ENCODE measurements at regions not wholly inside any gene's neighbourhood (a gene's known extent, or its start where the extent isn't known, plus 50 kb on each side); places are given as distances from the start of the nearest gene placed in this dataset.

GRCh38 chr12:125651625-125652024 is 586.4 kb downstream of the AACS start:
- no peaks in the 10 kb centered on the region for H3K36me3 Mint-ChIP-seq (ENCODE audit: low read depth)
- H3K4me1 Mint-ChIP-seq, result no peaks in the 10 kb centered on the region
- no peak overlapping the region for H3K27ac Mint-ChIP-seq
- intact Hi-C loops (cut with micrococcal nuclease), result no loop called here
- ATAC-seq (ENCODE audit: low read depth) (no peak), DNase-seq (no peak)
- POLR2A ChIA-PET, result no interaction called here
- H3K27me3 Mint-ChIP-seq, result no peaks in the 10 kb centered on the region
- CTCF ChIA-PET, result no interaction called here
- TF ChIP-seq CTCF (IDR thresholded peaks at IDR 0.05), result no peak
- H3K9me3 Mint-ChIP-seq, result no peaks in the 10 kb centered on the region
- H3K4me3 Mint-ChIP-seq, result no peak overlapping the region

- ChIA-PET POLR2A (no interaction called here), CTCF (no interaction called here)
- Mint-ChIP-seq H3K27ac (no peak overlapping the region), H3K27me3 (no peaks in the 10 kb centered on the region), H3K4me1 (no peaks in the 10 kb centered on the region), H3K36me3 (ENCODE audit: low read depth) (no peaks in the 10 kb centered on the region), H3K4me3 (no peak overlapping the region), H3K9me3 (no peaks in the 10 kb centered on the region)
- intact Hi-C loops (cut with micrococcal nuclease), result no loop called here
- TF ChIP-seq CTCF (IDR thresholded peaks at IDR 0.05), result no peak
- DNase-seq (no peak), ATAC-seq (ENCODE audit: low read depth) (no peak)
Observed at GRCh38 chr12:125652681-125653080, 587.4 kb downstream of the AACS start.

GRCh38 chr12:125657681-125658080 is 592.4 kb downstream of the AACS start:
- Mint-ChIP-seq H3K9me3 (no peaks in the 10 kb centered on the region), H3K36me3 (ENCODE audit: low read depth) (no peaks in the 10 kb centered on the region), H3K27me3 (no peaks in the 10 kb centered on the region), H3K27ac (no peak overlapping the region), H3K4me3 (no peak overlapping the region), H3K4me1 (no peaks in the 10 kb centered on the region)
- POLR2A ChIA-PET, result no interaction called here
- no peak for ATAC-seq (ENCODE audit: low read depth)
- intact Hi-C loops (cut with micrococcal nuclease), result no loop called here
- TF ChIP-seq CTCF (IDR thresholded peaks at IDR 0.05), result no peak
- no peak for DNase-seq
- CTCF ChIA-PET, result no interaction called here

GRCh38 chr12:125674554-125675338 is 609.5 kb downstream of the AACS start:
- Mint-ChIP-seq H3K36me3 (ENCODE audit: low read depth) (no peaks in the 10 kb centered on the region), H3K27ac (no peak overlapping the region), H3K4me3 (no peak overlapping the region), H3K4me1 (no peaks in the 10 kb centered on the region), H3K9me3 (peaks cover 3% of the 10 kb centered on the region), H3K27me3 (no peaks in the 10 kb centered on the region)
- intact Hi-C loops (cut with micrococcal nuclease), result no loop called here
- DNase-seq, result no peak
- TF ChIP-seq CTCF (IDR thresholded peaks at IDR 0.05), result no peak
- POLR2A ChIA-PET, result no interaction called here
- CTCF ChIA-PET, result no interaction called here
- ATAC-seq (ENCODE audit: low read depth), result no peak

GRCh38 chr12:125676366-125676765 is 611.1 kb downstream of the AACS start:
- intact Hi-C loops (cut with micrococcal nuclease), result no loop called here
- Mint-ChIP-seq H3K4me3 (no peak overlapping the region), H3K27ac (no peak overlapping the region), H3K9me3 (peaks cover 3% of the 10 kb centered on the region), H3K27me3 (no peaks in the 10 kb centered on the region), H3K36me3 (ENCODE audit: low read depth) (no peaks in the 10 kb centered on the region), H3K4me1 (no peaks in the 10 kb centered on the region)
- POLR2A ChIA-PET, result no interaction called here
- no peak for TF ChIP-seq CTCF (IDR thresholded peaks at IDR 0.05)
- CTCF ChIA-PET, result no interaction called here
- no peak for ATAC-seq (ENCODE audit: low read depth)
- DNase-seq, result no peak

All from activated B cell treated with CpG ODN at 0.5 μM for 24 hours (primary cell).